Smooth muscle cell (in vitro differentiated cells): ENCODE measurements at regions not wholly inside any gene's neighbourhood (a gene's known extent, or its start where the extent isn't known, plus 50 kb on each side); places are given as distances from the start of the nearest gene placed in this dataset.

Experiments
- DNase-seq: peaks from one replicate; lab custom pipeline; 2025; ENCODE audit not compliant: unreplicated experiment; lab: John Stamatoyannopoulos, UW
- H2AFZ ChIP-seq: fragments of 200-600 bp; sonication (generic); 2 replicates; pipeline ENCODE4 v1.6.0; 2016; ENCODE audit warnings: antibody characterized with exemption, low read depth, mild to moderate bottlenecking
- H3F3A ChIP-seq: fragments of 200-600 bp; sonication (generic); 2 replicates; pipeline ENCODE4 v1.6.0; 2017; ENCODE audit warnings: antibody characterized with exemption, low read depth
- H3K27ac ChIP-seq: fragments of 200-600 bp; sonication (generic); 2 replicates; pipeline ENCODE4 v1.5.1; 2016; ENCODE audit warnings: low read depth, mild to moderate bottlenecking
- H3K27me3 ChIP-seq: fragments of 200-600 bp; sonication (generic); 2 replicates; pipeline ENCODE4 v1.6.1; 2016; ENCODE audit warnings: low read depth, mild to moderate bottlenecking
- H3K36me3 ChIP-seq: fragments of 200-600 bp; sonication (generic); 2 replicates; pipeline ENCODE4 v1.5.1; 2016; ENCODE audit warnings: low read depth
- H3K4me1 ChIP-seq: fragments of 200-600 bp; sonication (generic); 2 replicates; pipeline ENCODE4 v1.5.1; 2016; ENCODE audit warnings: low read depth
- H3K4me2 ChIP-seq: fragments of 200-600 bp; sonication (generic); 2 replicates; pipeline ENCODE4 v1.6.0; 2016; ENCODE audit warnings: mild to moderate bottlenecking
- H3K4me3 ChIP-seq: fragments of 200-600 bp; sonication (generic); 2 replicates; pipeline ENCODE4 v1.5.1; 2016; ENCODE audit warnings: mild to moderate bottlenecking
- H3K79me2 ChIP-seq: fragments of 200-600 bp; sonication (generic); 2 replicates; pipeline ENCODE4 v1.6.0; 2016; ENCODE audit warnings: low read depth, mild to moderate bottlenecking
- H3K9ac ChIP-seq: fragments of 200-600 bp; sonication (generic); 2 replicates; pipeline ENCODE4 v1.6.0; 2016; ENCODE audit warnings: low read depth
- H3K9me3 ChIP-seq: fragments of 200-600 bp; sonication (generic); replicated peaks from 2 replicates; pipeline ENCODE4 v1.5.1; 2016; ENCODE audit warnings: low read depth
- H4K20me1 ChIP-seq: fragments of 200-600 bp; sonication (generic); 2 replicates; pipeline ENCODE4 v1.6.0; 2016; ENCODE audit warnings: low read depth
- WGBS: methylation state at CpG from one replicate; pipeline ENCODE4 v1.1.7; 2016; ENCODE audit warnings: low lambda C conversion rate; 5-methylcytosine and 5-hydroxymethylcytosine counted together
- TF ChIP-seq, protein P1 (sequence below): fragments of 200-600 bp; sonication (generic); IDR thresholded peaks from 2 replicates; pipeline ENCODE4 v1.5.1; 2017; ENCODE audit warnings: borderline replicate concordance, mild to moderate bottlenecking, antibody characterized with exemption; ENCODE audit not compliant: insufficient read depth, poor library complexity, severe bottlenecking

DNA sequence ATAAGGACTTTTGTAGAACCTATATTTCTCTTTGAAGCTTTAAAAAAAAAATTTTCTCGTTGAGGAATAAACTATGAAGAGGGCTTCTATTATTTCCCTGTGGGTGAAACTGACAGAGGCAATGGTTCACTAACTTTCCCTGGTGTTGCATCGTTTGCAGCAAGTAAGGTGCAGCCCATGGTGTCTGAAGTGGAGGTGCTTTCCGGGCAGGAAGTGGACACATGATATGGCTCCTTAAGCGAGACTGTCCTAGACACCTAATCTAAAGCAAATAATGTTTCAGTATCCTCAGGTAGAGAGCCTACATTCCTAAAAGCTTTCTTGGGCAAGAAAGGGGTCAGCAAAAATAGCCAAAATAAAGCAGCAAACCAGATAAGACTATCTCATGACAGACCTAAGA, 437.6 kb upstream of the ARGLU1 start:
- Histone ChIP-seq H3F3A (no peaks in the 10 kb centered on the region), H3K4me3 (no peak overlapping the region), H3K79me2 (no peaks in the 10 kb centered on the region), H3K27me3 (no peaks in the 10 kb centered on the region), H2AFZ (no peak overlapping the region), H3K4me1 (no peaks in the 10 kb centered on the region), H4K20me1 (no peaks in the 10 kb centered on the region), H3K27ac (no peak overlapping the region), H3K9ac (no peak overlapping the region), H3K9me3 (no peaks in the 10 kb centered on the region), H3K4me2 (no peak overlapping the region), H3K36me3 (no peaks in the 10 kb centered on the region)
- TF ChIP-seq, protein P1, sequence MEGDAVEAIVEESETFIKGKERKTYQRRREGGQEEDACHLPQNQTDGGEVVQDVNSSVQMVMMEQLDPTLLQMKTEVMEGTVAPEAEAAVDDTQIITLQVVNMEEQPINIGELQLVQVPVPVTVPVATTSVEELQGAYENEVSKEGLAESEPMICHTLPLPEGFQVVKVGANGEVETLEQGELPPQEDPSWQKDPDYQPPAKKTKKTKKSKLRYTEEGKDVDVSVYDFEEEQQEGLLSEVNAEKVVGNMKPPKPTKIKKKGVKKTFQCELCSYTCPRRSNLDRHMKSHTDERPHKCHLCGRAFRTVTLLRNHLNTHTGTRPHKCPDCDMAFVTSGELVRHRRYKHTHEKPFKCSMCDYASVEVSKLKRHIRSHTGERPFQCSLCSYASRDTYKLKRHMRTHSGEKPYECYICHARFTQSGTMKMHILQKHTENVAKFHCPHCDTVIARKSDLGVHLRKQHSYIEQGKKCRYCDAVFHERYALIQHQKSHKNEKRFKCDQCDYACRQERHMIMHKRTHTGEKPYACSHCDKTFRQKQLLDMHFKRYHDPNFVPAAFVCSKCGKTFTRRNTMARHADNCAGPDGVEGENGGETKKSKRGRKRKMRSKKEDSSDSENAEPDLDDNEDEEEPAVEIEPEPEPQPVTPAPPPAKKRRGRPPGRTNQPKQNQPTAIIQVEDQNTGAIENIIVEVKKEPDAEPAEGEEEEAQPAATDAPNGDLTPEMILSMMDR = no peak
- no peak for DNase-seq
- 88% methylated on average over 4 of the region's 4 CpGs for WGBS

DNA sequence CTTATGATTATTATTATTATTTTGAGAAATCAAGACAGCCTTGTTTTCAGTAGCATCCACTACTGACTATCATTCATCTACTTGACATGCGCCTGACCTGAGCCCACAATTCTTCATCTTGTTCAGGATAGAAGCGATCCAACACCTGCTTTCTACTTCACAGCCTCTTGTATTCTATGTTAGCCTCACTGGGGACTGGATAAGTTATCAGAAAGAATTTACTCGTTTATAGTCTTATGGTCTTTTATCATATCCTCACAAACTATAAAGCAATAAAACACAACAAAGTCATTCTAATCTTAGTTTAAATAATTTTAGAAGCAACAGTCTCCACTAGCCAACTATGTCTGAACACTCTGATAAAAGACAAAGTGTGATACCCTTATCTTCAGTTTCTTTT, 436.0 kb upstream of the ARGLU1 start:
- H3F3A ChIP-seq = no peaks in the 10 kb centered on the region
- H3K9ac ChIP-seq = no peak overlapping the region
- no peak overlapping the region for H3K4me2 ChIP-seq
- no peaks in the 10 kb centered on the region for H3K36me3 ChIP-seq
- TF ChIP-seq, protein P1 = no peak
- no peaks in the 10 kb centered on the region for H4K20me1 ChIP-seq
- 86% methylated on average over 3 of the region's 3 CpGs for WGBS
- DNase-seq = no peak
- no peak overlapping the region for H3K4me3 ChIP-seq
- no peaks in the 10 kb centered on the region for H3K79me2 ChIP-seq
- H3K9me3 ChIP-seq = no peaks in the 10 kb centered on the region
- no peaks in the 10 kb centered on the region for H3K4me1 ChIP-seq
- H2AFZ ChIP-seq = no peak overlapping the region
- no peak overlapping the region for H3K27ac ChIP-seq
- no peaks in the 10 kb centered on the region for H3K27me3 ChIP-seq

DNA sequence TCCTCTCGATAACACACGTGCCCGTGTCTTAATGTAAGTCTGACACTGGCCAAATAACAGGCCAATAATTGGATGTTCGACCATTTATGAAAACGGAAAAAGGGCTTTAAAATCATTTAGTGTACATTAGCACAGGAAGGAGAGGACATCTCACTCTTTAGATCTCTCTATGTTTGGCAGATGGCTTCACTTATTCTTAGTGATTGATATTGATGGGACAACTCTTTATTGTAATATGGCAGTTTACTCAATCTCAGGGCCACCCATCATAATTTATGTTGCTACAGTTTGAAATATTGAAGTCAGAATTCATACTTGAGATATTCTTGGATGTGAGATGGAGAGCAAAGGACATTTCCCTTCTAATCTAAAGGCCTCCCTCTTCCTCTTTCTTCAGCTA, 430.7 kb upstream of the ARGLU1 start:
- H2AFZ ChIP-seq = no peak overlapping the region
- WGBS = 93% methylated on average over 5 of the region's 5 CpGs
- no peak overlapping the region for H3K27ac ChIP-seq
- TF ChIP-seq, protein P1 = no peak
- H3K27me3 ChIP-seq = peaks cover 4% of the 10 kb centered on the region
- no peaks in the 10 kb centered on the region for H3K36me3 ChIP-seq
- no peaks in the 10 kb centered on the region for H3F3A ChIP-seq
- H3K4me3 ChIP-seq = no peak overlapping the region
- H3K4me2 ChIP-seq = no peak overlapping the region
- H3K4me1 ChIP-seq = no peaks in the 10 kb centered on the region
- no peak overlapping the region for H3K9ac ChIP-seq
- H4K20me1 ChIP-seq = no peaks in the 10 kb centered on the region
- no peaks in the 10 kb centered on the region for H3K79me2 ChIP-seq
- no peaks in the 10 kb centered on the region for H3K9me3 ChIP-seq
- no peak for DNase-seq

DNA sequence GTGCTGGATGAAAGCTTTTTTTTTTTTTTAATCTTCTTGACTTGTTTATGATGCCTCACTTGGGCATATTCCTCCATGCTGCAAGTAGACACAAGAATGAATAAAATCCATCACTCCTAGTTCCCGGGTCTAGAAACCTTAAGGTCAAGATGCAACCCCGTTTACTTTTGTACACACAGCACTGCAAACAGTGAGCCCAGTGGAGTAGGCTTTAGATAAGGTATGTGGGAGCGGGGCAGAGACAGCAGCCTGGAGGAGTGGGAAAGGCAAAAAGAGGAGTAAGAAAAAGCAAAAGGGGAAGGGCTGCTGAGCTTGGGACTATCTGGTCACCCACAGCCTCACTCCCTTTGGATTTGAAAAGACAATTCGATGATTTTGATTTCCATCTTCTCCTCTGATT, 429.8 kb upstream of the ARGLU1 start:
- Histone ChIP-seq H3K9ac (no peak overlapping the region), H4K20me1 (no peaks in the 10 kb centered on the region), H3K4me3 (no peak overlapping the region), H3K36me3 (no peaks in the 10 kb centered on the region), H3F3A (no peaks in the 10 kb centered on the region), H3K4me2 (no peak overlapping the region), H3K9me3 (no peaks in the 10 kb centered on the region), H3K27ac (no peak overlapping the region), H2AFZ (no peak overlapping the region), H3K79me2 (no peaks in the 10 kb centered on the region), H3K27me3 (peaks cover 4% of the 10 kb centered on the region), H3K4me1 (no peaks in the 10 kb centered on the region)
- DNase-seq = no peak
- 84% methylated on average over 4 of the region's 4 CpGs for WGBS
- TF ChIP-seq, protein P1 = no peak
